Smooth muscle cell (in vitro differentiated cells): ENCODE measurements at regions not wholly inside any gene's neighbourhood (a gene's known extent, or its start where the extent isn't known, plus 50 kb on each side); places are given as distances from the start of the nearest gene placed in this dataset.
"Not testable (repeated sequence)": the region's sequence is repeated elsewhere in the genome, so short reads cannot be mapped to it uniquely, and the experiment has no call there.

Experiments
- DNase-seq: peaks from one replicate; lab custom pipeline; 2025; ENCODE audit not compliant: unreplicated experiment; lab: John Stamatoyannopoulos, UW
- H2AFZ ChIP-seq: fragments of 200-600 bp; sonication (generic); 2 replicates; pipeline ENCODE4 v1.6.0; 2016; ENCODE audit warnings: antibody characterized with exemption, low read depth, mild to moderate bottlenecking
- H3F3A ChIP-seq: fragments of 200-600 bp; sonication (generic); 2 replicates; pipeline ENCODE4 v1.6.0; 2017; ENCODE audit warnings: antibody characterized with exemption, low read depth
- H3K27ac ChIP-seq: fragments of 200-600 bp; sonication (generic); 2 replicates; pipeline ENCODE4 v1.5.1; 2016; ENCODE audit warnings: low read depth, mild to moderate bottlenecking
- H3K27me3 ChIP-seq: fragments of 200-600 bp; sonication (generic); 2 replicates; pipeline ENCODE4 v1.6.1; 2016; ENCODE audit warnings: low read depth, mild to moderate bottlenecking
- H3K36me3 ChIP-seq: fragments of 200-600 bp; sonication (generic); 2 replicates; pipeline ENCODE4 v1.5.1; 2016; ENCODE audit warnings: low read depth
- H3K4me1 ChIP-seq: fragments of 200-600 bp; sonication (generic); 2 replicates; pipeline ENCODE4 v1.5.1; 2016; ENCODE audit warnings: low read depth
- H3K4me2 ChIP-seq: fragments of 200-600 bp; sonication (generic); 2 replicates; pipeline ENCODE4 v1.6.0; 2016; ENCODE audit warnings: mild to moderate bottlenecking
- H3K4me3 ChIP-seq: fragments of 200-600 bp; sonication (generic); 2 replicates; pipeline ENCODE4 v1.5.1; 2016; ENCODE audit warnings: mild to moderate bottlenecking
- H3K79me2 ChIP-seq: fragments of 200-600 bp; sonication (generic); 2 replicates; pipeline ENCODE4 v1.6.0; 2016; ENCODE audit warnings: low read depth, mild to moderate bottlenecking
- H3K9ac ChIP-seq: fragments of 200-600 bp; sonication (generic); 2 replicates; pipeline ENCODE4 v1.6.0; 2016; ENCODE audit warnings: low read depth
- H3K9me3 ChIP-seq: fragments of 200-600 bp; sonication (generic); replicated peaks from 2 replicates; pipeline ENCODE4 v1.5.1; 2016; ENCODE audit warnings: low read depth
- H4K20me1 ChIP-seq: fragments of 200-600 bp; sonication (generic); 2 replicates; pipeline ENCODE4 v1.6.0; 2016; ENCODE audit warnings: low read depth
- WGBS: methylation state at CpG from one replicate; pipeline ENCODE4 v1.1.7; 2016; ENCODE audit warnings: low lambda C conversion rate; 5-methylcytosine and 5-hydroxymethylcytosine counted together
- TF ChIP-seq, protein P1 (sequence below): fragments of 200-600 bp; sonication (generic); IDR thresholded peaks from 2 replicates; pipeline ENCODE4 v1.5.1; 2017; ENCODE audit warnings: borderline replicate concordance, mild to moderate bottlenecking, antibody characterized with exemption; ENCODE audit not compliant: insufficient read depth, poor library complexity, severe bottlenecking

DNA sequence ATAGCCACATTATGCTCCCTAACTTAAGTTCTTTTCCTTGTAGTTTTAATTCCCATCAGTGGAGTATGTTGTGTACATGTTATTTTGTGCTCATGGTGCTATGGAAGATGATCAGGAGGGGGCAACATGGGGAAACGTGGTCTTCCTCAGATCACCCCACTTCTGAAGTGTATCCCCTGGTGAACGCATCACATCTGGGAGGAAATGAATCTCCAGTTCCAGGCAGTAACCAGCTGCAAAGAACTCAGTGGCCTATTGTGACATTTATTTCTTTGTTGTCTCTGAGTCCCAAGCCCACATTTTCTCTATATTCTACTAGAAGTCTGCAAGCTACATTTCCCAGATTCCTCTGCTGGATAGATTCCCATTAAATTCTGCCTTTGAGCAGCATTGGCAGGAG is 217.0 kb downstream of the SATB1 start:
- no peak overlapping the region for H2AFZ ChIP-seq
- no peaks in the 10 kb centered on the region for H3F3A ChIP-seq
- no peak overlapping the region for H3K4me3 ChIP-seq
- H3K79me2 ChIP-seq = no peaks in the 10 kb centered on the region
- H4K20me1 ChIP-seq = no peaks in the 10 kb centered on the region
- no peak overlapping the region for H3K27ac ChIP-seq
- H3K4me1 ChIP-seq = no peaks in the 10 kb centered on the region
- TF ChIP-seq, protein P1, sequence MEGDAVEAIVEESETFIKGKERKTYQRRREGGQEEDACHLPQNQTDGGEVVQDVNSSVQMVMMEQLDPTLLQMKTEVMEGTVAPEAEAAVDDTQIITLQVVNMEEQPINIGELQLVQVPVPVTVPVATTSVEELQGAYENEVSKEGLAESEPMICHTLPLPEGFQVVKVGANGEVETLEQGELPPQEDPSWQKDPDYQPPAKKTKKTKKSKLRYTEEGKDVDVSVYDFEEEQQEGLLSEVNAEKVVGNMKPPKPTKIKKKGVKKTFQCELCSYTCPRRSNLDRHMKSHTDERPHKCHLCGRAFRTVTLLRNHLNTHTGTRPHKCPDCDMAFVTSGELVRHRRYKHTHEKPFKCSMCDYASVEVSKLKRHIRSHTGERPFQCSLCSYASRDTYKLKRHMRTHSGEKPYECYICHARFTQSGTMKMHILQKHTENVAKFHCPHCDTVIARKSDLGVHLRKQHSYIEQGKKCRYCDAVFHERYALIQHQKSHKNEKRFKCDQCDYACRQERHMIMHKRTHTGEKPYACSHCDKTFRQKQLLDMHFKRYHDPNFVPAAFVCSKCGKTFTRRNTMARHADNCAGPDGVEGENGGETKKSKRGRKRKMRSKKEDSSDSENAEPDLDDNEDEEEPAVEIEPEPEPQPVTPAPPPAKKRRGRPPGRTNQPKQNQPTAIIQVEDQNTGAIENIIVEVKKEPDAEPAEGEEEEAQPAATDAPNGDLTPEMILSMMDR = no peak
- no peaks in the 10 kb centered on the region for H3K27me3 ChIP-seq
- no peak for DNase-seq
- H3K9ac ChIP-seq = no peak overlapping the region
- H3K4me2 ChIP-seq = no peak overlapping the region
- no peaks in the 10 kb centered on the region for H3K9me3 ChIP-seq
- H3K36me3 ChIP-seq = no peaks in the 10 kb centered on the region
- WGBS = 91% methylated on average over 2 of the region's 2 CpGs

DNA sequence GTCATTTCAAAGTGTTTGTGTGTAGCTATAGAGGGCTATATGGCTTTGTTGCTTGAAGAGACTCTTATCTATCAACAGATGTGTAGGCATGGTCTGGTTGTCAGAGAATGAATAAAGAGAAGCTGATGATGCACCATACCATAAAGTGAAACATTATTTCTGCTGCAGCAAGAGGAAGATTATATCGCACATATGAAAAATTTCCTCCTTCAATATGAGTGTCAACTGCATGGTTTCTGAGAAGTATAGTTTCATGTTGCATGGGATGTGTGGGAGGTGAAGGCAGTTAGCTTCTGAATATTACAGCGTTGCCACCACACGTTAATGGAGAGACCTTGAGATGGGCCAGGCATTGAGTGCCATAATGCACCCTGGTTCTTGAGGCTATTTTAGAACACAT is 217.9 kb downstream of the SATB1 start:
- DNase-seq = no peak
- Histone ChIP-seq H3K36me3 (no peaks in the 10 kb centered on the region), H2AFZ (no peak overlapping the region), H3K4me1 (no peaks in the 10 kb centered on the region), H3K4me3 (no peak overlapping the region), H3K27me3 (no peaks in the 10 kb centered on the region), H3K9ac (no peak overlapping the region), H3K79me2 (no peaks in the 10 kb centered on the region), H3F3A (no peaks in the 10 kb centered on the region), H4K20me1 (no peaks in the 10 kb centered on the region), H3K9me3 (no peaks in the 10 kb centered on the region), H3K4me2 (no peak overlapping the region), H3K27ac (no peak overlapping the region)
- 93% methylated on average over 3 of the region's 3 CpGs for WGBS
- TF ChIP-seq, protein P1 = no peak

DNA sequence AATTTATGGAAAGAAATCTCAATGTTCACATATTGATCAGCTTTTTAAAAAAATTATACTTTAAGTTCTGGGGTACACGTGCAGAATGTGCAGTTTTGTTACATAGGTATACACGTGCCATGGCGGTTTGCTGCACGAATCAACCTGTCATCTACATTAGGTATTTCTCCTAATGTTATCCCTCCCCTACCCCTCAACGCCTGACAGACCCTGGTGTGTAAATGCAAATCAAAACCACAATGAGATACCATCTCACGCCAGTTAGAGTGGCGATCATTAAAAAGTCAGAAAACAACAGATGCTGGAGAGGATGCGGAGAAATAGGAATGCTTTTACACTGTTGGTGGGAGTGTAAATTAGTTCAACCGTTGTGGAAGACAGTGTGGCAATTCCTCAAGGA is 219.4 kb downstream of the SATB1 start:
- H3K79me2 ChIP-seq, H3K4me3 ChIP-seq, H3K9ac ChIP-seq, H3K27ac ChIP-seq, DNase-seq, H3K27me3 ChIP-seq, H3K9me3 ChIP-seq, H3K36me3 ChIP-seq, H2AFZ ChIP-seq, H3F3A ChIP-seq, H3K4me1 ChIP-seq, H3K4me2 ChIP-seq, H4K20me1 ChIP-seq: not testable (repeated sequence)
- WGBS = 88% methylated on average over 9 of the region's 9 CpGs

DNA sequence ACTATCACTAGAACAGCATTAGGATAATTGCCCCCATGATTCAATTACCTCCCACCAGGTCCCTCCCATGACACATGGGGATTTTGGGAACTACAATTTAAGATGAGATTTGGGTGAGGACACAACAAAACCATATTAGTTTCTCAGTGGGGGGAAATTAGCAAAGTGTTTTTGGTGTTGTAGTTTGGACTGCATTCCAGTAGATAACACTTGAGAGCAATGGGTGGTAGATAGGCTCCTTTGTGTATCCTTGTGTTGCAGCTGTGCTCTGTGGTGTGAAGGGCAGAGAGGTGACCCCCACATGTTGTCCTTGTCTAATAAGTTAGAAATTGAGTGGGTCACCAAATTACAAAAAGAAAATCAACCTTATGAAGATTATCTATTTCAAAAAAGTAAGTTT is 223.8 kb downstream of the SATB1 start:
- TF ChIP-seq, protein P1 = no peak
- H3K79me2 ChIP-seq = no peaks in the 10 kb centered on the region
- H2AFZ ChIP-seq = no peak overlapping the region
- H4K20me1 ChIP-seq = no peaks in the 10 kb centered on the region
- H3F3A ChIP-seq = no peaks in the 10 kb centered on the region
- H3K4me2 ChIP-seq = no peak overlapping the region
- no peaks in the 10 kb centered on the region for H3K4me1 ChIP-seq
- no peak overlapping the region for H3K9ac ChIP-seq
- DNase-seq = no peak
- H3K36me3 ChIP-seq = no peaks in the 10 kb centered on the region
- H3K27me3 ChIP-seq = no peaks in the 10 kb centered on the region
- no peak overlapping the region for H3K27ac ChIP-seq
- H3K9me3 ChIP-seq = no peaks in the 10 kb centered on the region
- H3K4me3 ChIP-seq = no peak overlapping the region
